Transverse colon (tissue), 4 donors: ENCODE measurements at regions not wholly inside any gene's neighbourhood (a gene's known extent, or its start where the extent isn't known, plus 50 kb on each side); places are given as distances from the start of the nearest gene placed in this dataset.

Experiments used
- POLR2AphosphoS5 ChIP-seq, 3 donors: sonication (generic); formaldehyde crosslinking; IDR thresholded peaks; one replicate each; pipeline ENCODE4 v1.6.1; 2016; ENCODE audit warnings: antibody characterized with exemption in 3 of 3
- TF ChIP-seq, protein P1 (sequence below), 5 experiments: fragments of 200-600 bp in 3 of 5; fragments of 450-650 bp in 2 of 5; sonication (generic) in 3 of 5; IDR thresholded peaks; 1 replicate in 2 of 5; 2 replicates in 3 of 5; pipeline ENCODE4 v1.5.1; 2016 to 2017; ENCODE audit warnings: antibody characterized with exemption in 5 of 5, inconsistent platforms in 3 of 5, mild to moderate bottlenecking in 2 of 5, moderate library complexity in 1 of 5

DNA sequence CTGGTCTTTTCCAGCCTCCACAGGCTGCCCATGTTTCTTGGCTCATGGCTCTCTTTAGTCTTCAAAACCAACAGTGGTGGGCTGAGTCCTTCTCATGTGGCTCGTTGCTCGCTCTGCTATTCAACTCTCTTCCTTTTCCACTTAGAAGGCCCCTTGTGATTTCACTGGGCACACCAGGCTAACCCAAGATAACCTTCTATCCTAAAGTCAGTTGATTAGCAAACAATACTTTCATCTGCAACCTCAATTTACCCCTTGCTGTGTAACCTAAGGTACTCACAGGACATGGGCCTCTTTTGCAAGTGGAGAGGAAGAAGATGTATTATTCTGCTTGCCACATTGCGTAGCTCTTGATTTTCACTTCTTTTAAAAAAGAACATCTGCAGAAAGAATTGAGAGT, 79.6 kb downstream of the UTRN start:
- TF ChIP-seq POLR2AphosphoS5 (IDR thresholded peaks at IDR 0.05) = no peak
- TF ChIP-seq, protein P1, sequence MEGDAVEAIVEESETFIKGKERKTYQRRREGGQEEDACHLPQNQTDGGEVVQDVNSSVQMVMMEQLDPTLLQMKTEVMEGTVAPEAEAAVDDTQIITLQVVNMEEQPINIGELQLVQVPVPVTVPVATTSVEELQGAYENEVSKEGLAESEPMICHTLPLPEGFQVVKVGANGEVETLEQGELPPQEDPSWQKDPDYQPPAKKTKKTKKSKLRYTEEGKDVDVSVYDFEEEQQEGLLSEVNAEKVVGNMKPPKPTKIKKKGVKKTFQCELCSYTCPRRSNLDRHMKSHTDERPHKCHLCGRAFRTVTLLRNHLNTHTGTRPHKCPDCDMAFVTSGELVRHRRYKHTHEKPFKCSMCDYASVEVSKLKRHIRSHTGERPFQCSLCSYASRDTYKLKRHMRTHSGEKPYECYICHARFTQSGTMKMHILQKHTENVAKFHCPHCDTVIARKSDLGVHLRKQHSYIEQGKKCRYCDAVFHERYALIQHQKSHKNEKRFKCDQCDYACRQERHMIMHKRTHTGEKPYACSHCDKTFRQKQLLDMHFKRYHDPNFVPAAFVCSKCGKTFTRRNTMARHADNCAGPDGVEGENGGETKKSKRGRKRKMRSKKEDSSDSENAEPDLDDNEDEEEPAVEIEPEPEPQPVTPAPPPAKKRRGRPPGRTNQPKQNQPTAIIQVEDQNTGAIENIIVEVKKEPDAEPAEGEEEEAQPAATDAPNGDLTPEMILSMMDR (IDR thresholded peaks at IDR 0.05) = no peak
